HK-2 (cell line): ENCODE measurements at regions not wholly inside any gene's neighbourhood (a gene's known extent, or its start where the extent isn't known, plus 50 kb on each side); places are given as distances from the start of the nearest gene placed in this dataset.

ENCODE experiments used
- DNase-seq: peaks from one replicate; pipeline ENCODE4 v3.0.0-alpha.2; 2018; ENCODE audit not compliant: unreplicated experiment

- DNase-seq = no peak
Observed at GRCh38 chr16:63244631-63245030, 1208.4 kb upstream of the CDH8 start.

- DNase-seq = no peak
Observed at GRCh38 chr16:63241497-63242028, 1205.3 kb upstream of the CDH8 start.

GRCh38 chr16:63239065-63239570 lies 1202.9 kb upstream of the CDH8 start:
- DNase-seq = no peak

- DNase-seq = no peak
Observed at GRCh38 chr16:63230421-63231040, 1194.3 kb upstream of the CDH8 start.

GRCh38 chr16:63228259-63228658 lies 1192.0 kb upstream of the CDH8 start:
- DNase-seq = no peak

GRCh38 chr16:63223851-63224250 lies 1187.6 kb upstream of the CDH8 start:
- DNase-seq = no peak

GRCh38 chr16:63216696-63217423 lies 1180.6 kb upstream of the CDH8 start:
- DNase-seq = no peak

GRCh38 chr16:63201851-63202250 lies 1165.6 kb upstream of the CDH8 start:
- DNase-seq = no peak

- DNase-seq = no peak
Observed at GRCh38 chr16:63200940-63201339, 1164.7 kb upstream of the CDH8 start.

GRCh38 chr16:63195336-63195735 lies 1159.1 kb upstream of the CDH8 start:
- DNase-seq = no peak

- DNase-seq = no peak
Observed at GRCh38 chr16:63192980-63193379, 1156.7 kb upstream of the CDH8 start.

- DNase-seq = no peak
Observed at GRCh38 chr16:63188086-63188771, 1152.0 kb upstream of the CDH8 start.

- no peak for DNase-seq
Observed at GRCh38 chr16:63187638-63188037, 1151.4 kb upstream of the CDH8 start.

- DNase-seq = no peak
Observed at GRCh38 chr16:63185235-63185780, 1149.1 kb upstream of the CDH8 start.

GRCh38 chr16:63183743-63184142 lies 1147.5 kb upstream of the CDH8 start:
- no peak for DNase-seq

GRCh38 chr16:63175313-63175712 lies 1139.1 kb upstream of the CDH8 start:
- no peak for DNase-seq

GRCh38 chr16:63174801-63175200 lies 1138.6 kb upstream of the CDH8 start:
- no peak for DNase-seq

GRCh38 chr16:63171545-63171944 lies 1135.3 kb upstream of the CDH8 start:
- DNase-seq = no peak

GRCh38 chr16:63169100-63169499 lies 1132.9 kb upstream of the CDH8 start:
- DNase-seq = no peak

- DNase-seq = no peak
Observed at GRCh38 chr16:63157818-63158217, 1121.6 kb upstream of the CDH8 start.

GRCh38 chr16:63146251-63146650 lies 1110.0 kb upstream of the CDH8 start:
- no peak for DNase-seq

- DNase-seq = no peak
Observed at GRCh38 chr16:63145411-63145810, 1109.2 kb upstream of the CDH8 start.
